Brain microvascular endothelial cell (primary cell): ENCODE measurements at regions not wholly inside any gene's neighbourhood (a gene's known extent, or its start where the extent isn't known, plus 50 kb on each side); places are given as distances from the start of the nearest gene placed in this dataset.

Source experiments
- DNase-seq: peaks from one replicate; pipeline ENCODE4 v3.0.0-alpha.2; 2020
- H3K27ac ChIP-seq: fragments of 250-450 bp; sonication (Bioruptor Pico); 2 replicates; pipeline ENCODE4 v1.5.1; 2020; ENCODE audit warnings: mild to moderate bottlenecking, moderate library complexity
- H3K27me3 ChIP-seq: fragments of 250-450 bp; sonication (Bioruptor Pico); replicated peaks from 2 replicates; pipeline ENCODE4 v1.5.1; 2020; ENCODE audit warnings: mild to moderate bottlenecking
- H3K36me3 ChIP-seq: fragments of 250-450 bp; sonication (Bioruptor Pico); replicated peaks from 2 replicates; pipeline ENCODE4 v1.5.1; 2020; ENCODE audit warnings: mild to moderate bottlenecking
- H3K4me3 ChIP-seq: 2 replicates; pipeline ENCODE4 v1.5.1; 2011; ENCODE audit warnings: low read depth, mild to moderate bottlenecking, control low read depth, low read length, moderate library complexity
- CTCF ChIP-seq: IDR thresholded peaks from 2 replicates; pipeline ENCODE4 v1.5.1; 2011; ENCODE audit warnings: low read depth, mild to moderate bottlenecking, moderate library complexity, low read length, control low read depth, inconsistent platforms; ENCODE audit errors: missing control alignments
- in situ Hi-C: cut with HindIII; loops from 2 replicates; pipeline ENCODE4 v1.10.0; 2017; ENCODE audit warnings: low sequenced_read_pairs, low pct_ligation_motif_present

- Histone ChIP-seq H3K36me3 (no peaks in the 10 kb centered on the region), H3K27me3 (no peaks in the 10 kb centered on the region), H3K27ac (no peak overlapping the region), H3K4me3 (no peak overlapping the region)
- in situ Hi-C loops, result no loop called here
- no peak for DNase-seq
- TF ChIP-seq CTCF, result no peak
These were observed 365.3 kb downstream of the MTRR start for GRCh38 chr5:8234179-8234770.

GRCh38 chr5:8238080-8238479 lies 369.1 kb downstream of the MTRR start:
- no peak for DNase-seq
- no peak overlapping the region for H3K27ac ChIP-seq
- in situ Hi-C loops, result no loop called here
- no peak overlapping the region for H3K4me3 ChIP-seq
- H3K27me3 ChIP-seq, result no peaks in the 10 kb centered on the region
- no peaks in the 10 kb centered on the region for H3K36me3 ChIP-seq
- no peak for TF ChIP-seq CTCF

GRCh38 chr5:8239198-8239597 lies 370.2 kb downstream of the MTRR start:
- Histone ChIP-seq H3K4me3 (no peak overlapping the region), H3K36me3 (no peaks in the 10 kb centered on the region), H3K27me3 (no peaks in the 10 kb centered on the region), H3K27ac (no peak overlapping the region)
- no peak for TF ChIP-seq CTCF
- DNase-seq, result no peak
- in situ Hi-C loops, result no loop called here

GRCh38 chr5:8239646-8240045 lies 370.7 kb downstream of the MTRR start:
- no peak for DNase-seq
- no peaks in the 10 kb centered on the region for H3K36me3 ChIP-seq
- no peak for TF ChIP-seq CTCF
- H3K4me3 ChIP-seq, result no peak overlapping the region
- no peaks in the 10 kb centered on the region for H3K27me3 ChIP-seq
- no peak overlapping the region for H3K27ac ChIP-seq
- in situ Hi-C loops, result no loop called here

GRCh38 chr5:8241076-8241475 lies 372.1 kb downstream of the MTRR start:
- H3K27ac ChIP-seq, result no peak overlapping the region
- no peaks in the 10 kb centered on the region for H3K36me3 ChIP-seq
- in situ Hi-C loops, result no loop called here
- no peaks in the 10 kb centered on the region for H3K27me3 ChIP-seq
- no peak for DNase-seq
- TF ChIP-seq CTCF, result no peak
- no peak overlapping the region for H3K4me3 ChIP-seq

- H3K4me3 ChIP-seq, result no peak overlapping the region
- TF ChIP-seq CTCF, result no peak
- no peak for DNase-seq
- H3K27ac ChIP-seq, result no peak overlapping the region
- H3K36me3 ChIP-seq, result no peaks in the 10 kb centered on the region
- H3K27me3 ChIP-seq, result no peaks in the 10 kb centered on the region
- in situ Hi-C loops, result no loop called here
These were observed 372.6 kb downstream of the MTRR start for GRCh38 chr5:8241558-8241957.
